GM18909 (cell line): ENCODE measurements at regions not wholly inside any gene's neighbourhood (a gene's known extent, or its start where the extent isn't known, plus 50 kb on each side); places are given as distances from the start of the nearest gene placed in this dataset.
"Not testable (repeated sequence)": the region's sequence is repeated elsewhere in the genome, so short reads cannot be mapped to it uniquely, and the experiment has no call there.

Experiments
- ATAC-seq: cut with Tn5 transposase; IDR thresholded peaks from one replicate; pipeline ENCODE4 v1.9.1; 2021; ENCODE audit warnings: mild to moderate bottlenecking; ENCODE audit not compliant: unreplicated experiment, poor library complexity

DNA sequence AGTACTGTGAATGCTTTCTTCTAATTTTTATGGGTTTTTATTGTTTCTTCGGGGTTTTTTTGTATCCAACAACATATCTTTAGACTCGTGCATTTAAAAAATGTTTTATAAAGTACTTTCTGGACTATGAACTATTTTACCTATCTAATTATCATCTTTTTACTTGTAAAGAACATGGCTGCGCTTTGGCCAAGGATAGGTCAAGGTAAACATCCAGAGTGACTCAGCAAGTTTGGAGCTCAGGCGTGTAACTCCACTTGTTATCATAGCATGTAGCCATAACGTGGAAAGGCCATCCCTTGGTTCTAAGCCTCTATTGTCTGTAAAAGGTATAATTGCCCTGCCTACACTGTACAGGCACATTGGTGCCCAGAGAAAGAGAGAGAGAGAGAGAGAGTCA, 818.0 kb upstream of the GOT2 start:
- no peak for ATAC-seq

DNA sequence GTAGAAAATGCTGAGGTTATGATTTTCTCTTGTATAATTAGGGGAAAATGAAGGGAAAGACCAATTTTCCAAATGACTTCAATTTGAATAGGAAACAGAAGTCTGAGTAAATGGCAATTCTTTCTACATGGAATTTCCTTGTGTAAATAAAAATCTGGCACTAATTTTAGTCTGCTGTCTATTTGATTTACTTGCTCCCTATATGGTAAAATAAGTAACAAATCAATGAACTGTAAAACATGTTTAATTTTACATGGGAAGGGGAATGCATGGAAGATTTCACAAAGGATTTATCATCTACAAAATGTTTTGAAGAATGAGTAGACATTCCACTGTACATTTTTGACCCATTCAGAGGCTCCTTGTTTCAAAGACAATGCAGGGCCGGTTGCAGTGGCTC, 811.6 kb upstream of the GOT2 start:
- ATAC-seq, result no peak

DNA sequence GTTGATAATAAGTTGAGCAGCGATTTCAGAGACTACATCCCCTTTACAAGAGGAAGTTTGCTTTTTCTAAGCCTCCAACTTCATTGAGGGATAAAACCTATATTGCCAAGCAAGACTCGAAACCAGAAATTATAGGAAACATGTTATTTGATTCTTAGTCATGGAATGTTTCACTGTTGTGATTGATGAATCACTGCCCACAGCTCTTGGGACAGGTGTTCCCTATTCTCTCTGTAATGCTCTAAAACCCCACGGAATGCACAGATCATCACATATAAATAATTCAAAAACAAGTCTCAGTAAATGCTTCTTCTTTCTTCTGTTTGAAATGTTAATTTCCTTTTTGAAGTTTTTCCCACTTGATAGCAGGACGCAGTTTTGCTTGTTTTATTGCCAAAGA, 809.5 kb upstream of the GOT2 start:
- ATAC-seq, result no peak

DNA sequence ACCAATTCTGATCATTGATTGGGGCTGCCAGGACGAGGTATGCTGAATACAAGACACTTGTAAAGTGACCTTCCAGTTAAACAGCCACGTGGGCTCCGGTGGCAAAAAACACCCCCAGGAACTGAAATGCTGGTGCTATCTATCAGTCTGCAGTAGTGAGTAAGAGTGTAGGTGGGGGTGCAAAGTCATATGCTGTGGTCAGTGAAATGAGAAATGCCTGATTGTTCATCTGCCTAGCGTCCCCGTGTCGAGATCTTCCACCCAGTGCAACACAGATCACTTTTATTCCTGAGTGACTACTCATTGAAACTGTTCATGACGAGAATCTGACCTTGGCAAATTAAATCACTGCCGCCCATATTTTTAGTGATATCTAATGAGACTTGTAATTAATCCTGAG, 806.5 kb upstream of the GOT2 start:
- no peak for ATAC-seq

DNA sequence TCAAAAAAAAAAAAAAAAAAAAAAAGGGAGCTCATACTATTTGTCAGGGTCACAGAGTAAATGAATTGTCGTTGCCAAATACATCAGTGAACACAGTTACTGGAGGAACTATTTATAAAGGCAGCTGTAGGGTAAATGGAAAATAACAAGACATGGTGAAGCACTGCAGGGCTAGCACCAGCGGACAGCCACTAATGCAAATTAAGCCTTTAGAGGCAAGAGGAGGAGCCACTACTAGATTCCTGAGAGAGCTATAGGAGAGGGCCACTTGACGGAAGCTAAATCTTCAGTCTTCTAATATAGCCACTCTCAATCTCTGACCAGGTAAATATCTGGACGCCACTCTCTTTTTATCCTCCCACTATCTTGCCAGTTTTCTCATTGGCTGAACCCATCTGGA, 801.2 kb upstream of the GOT2 start:
- ATAC-seq, result no peak

DNA sequence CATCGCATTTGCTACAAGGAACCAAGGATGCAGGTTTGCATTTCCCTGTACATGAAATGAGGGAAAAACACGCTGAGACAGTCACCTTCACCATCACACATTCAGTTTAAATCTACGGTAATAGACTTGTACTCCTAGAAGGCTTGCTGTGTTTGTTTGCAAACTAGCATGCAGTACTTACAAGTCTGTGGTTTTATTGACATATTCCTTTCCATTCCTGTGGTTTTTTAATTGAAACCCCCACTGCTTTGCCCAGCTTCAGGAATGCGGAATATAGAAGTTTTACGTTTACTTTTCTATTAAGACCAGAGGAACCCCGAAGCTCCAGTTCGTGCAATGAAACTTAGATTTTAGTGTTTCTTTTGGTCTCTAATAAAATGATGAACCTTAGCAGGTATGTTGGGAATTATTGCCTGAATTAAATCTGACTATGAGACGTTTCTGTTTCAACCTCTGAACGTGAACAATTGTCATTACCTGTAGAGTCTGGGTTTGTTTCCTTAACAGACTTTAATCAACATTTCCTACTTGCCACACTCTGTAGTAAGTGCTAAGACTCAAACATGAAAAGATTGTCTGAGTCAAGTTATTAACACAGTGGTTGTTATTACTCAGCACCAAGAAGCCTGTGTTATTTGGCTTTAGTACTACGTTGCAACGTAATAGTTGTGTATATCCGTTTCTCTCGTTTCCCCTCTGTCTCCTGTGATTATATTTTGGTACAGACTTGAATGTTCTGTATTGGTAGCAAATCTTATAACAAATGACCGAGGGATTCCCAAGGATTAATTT, 793.3 kb upstream of the GOT2 start:
- no peak for ATAC-seq

DNA sequence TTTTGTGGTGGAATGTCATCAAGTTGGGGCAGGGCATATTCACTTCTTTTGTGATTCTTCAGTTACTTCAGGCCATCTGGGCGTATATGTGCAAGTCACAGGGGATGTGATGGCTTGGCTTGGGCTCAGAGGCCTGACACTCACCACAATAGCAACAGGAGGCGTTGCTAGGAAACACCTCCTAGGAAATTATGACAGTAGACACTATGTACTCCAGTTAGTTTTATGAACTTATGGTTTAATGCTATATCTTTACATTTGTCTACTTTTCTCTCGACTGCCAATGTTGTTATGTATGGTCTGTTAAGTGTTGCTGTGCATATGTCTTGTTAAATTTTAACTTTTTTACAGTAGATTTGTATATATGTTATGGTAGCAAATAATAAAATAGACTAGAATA, 788.7 kb upstream of the GOT2 start:
- no peak for ATAC-seq

DNA sequence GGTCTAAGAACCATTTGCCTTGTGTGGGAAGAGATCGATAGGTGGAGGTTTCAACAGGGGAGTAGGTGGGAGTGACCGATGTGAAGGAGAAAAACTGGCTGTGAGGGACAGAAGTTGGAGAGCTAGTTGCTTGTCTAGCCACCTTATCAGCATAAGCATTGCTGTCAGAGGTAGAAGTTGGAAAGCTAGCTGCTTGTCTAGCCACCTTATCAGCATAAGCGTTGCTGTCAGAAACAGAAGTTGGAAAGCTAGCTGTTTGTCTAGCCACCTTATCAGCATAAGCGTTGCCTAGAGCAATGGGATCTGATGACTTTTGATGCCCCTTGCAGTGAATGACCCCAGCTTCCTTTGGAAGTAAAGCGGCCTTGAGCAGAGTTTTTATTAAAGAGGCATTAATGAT, 784.6 kb upstream of the GOT2 start:
- ATAC-seq, result not testable (repeated sequence)

- ATAC-seq, result no peak
Measured at GRCh38 chr16:59514651-59515050, 780.5 kb upstream of the GOT2 start.

DNA sequence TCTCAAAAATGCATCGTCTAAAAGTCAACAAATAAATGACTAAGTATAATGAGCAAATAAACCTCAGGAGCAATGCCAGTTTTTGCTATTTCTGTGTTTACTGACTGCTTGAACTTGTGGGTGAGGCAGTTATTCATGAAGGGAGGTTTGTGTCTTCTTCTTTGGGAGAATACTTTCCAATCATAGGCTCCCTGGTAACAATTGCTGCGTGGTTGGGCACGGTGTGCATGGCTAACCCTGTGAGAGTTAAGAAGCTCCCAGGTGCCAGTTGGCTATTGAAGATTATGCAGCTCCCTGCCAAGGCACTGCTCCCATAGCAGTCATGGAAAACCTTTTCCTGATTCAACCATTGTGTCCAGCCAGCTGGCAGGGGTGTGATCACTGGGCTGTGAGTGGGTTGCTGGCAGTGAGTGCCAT, 775.9 kb upstream of the GOT2 start:
- ATAC-seq, result no peak

- ATAC-seq, result no peak
Measured at GRCh38 chr16:59500601-59501000, 766.5 kb upstream of the GOT2 start.

DNA sequence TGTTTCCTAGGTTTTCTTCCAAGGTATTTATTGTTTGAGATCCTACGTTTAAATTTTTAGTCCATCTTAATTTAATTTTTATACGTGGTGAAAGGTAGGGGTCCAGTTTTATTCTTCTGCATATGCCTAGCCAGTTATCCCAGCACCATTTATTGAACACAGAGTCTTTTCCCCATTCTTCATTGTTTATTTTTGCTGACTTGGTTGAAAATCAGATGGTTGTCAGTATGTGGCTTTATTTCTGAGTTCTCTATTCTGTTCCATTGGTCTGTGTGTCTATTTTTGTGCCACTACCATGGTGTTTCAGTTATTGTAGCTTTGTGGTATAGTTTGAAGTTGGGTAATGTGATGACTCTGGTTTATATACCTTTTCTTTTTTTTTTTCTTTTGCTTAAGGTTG, 753.0 kb upstream of the GOT2 start:
- ATAC-seq, result no peak

DNA sequence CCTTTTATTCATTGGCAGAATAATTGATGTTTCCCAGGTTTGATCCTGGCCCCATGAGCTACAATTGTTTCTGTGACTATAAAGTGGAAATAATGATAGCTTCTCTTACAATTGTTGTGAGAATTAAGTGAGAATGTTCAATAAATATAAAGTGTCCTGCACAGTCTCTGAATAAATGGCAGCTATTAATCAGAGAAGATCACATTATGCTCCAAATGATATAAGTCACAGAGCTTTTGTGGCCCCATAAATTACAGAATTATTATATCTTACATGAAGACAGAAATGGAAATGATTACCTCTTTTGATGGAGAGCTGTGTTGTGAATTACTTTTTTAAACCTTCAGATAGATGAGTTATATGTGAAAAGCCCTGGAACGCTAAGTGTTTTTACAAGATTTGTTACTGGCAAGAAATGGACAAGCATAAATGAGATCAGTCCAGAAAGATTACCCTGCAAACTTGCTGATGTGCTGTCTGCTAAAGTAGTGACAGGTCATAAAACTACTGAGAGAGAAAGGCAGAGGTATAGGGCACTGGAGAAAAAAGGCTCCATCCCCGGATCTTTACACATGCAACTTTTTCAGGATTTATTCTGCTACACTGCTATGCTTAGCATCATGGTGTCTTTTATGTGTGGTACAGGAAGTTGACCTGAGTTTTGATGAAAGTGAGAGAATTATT, 750.9 kb upstream of the GOT2 start:
- no peak for ATAC-seq

GRCh38 chr16:59478838-59479237, 744.7 kb upstream of the GOT2 start:
- ATAC-seq, result no peak

GRCh38 chr16:59470556-59470955, 736.4 kb upstream of the GOT2 start:
- no peak for ATAC-seq

DNA sequence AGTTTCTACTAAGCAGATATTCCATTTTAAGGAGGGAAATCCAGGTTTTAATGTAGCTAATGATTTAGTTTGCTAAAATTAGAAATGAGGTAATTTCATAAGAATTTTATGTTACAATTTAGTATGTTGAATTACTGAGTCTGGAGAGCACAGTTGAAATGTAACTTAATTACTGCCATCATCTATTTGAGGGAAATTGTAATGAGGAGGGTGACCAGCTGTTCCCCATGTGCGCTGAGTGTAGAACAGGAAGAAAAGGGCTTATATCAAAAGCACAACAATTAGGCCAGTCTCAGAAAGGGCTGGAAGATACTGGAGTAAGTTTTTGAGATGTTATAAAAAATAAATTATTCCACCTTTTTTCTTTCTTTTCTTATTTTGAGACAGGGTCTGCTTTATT, 735.1 kb upstream of the GOT2 start:
- no peak for ATAC-seq

DNA sequence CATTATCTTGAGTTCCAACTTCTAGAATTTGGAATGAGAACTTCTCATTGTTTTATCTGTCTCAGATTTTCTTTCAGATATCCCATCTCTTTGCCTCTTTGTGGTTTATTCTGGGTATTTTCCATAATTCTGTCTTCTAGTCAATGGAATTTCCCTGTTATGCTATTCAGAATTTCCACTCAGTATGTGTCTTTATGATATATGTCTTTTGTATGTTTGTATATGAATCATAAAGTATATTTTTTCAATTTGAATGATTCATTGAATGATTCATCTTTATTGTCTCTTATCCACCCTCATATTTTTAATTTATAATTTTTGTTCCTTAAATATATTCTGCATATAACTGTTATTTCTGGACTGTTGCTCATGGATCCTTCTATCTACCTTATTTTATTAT, 729.7 kb upstream of the GOT2 start:
- ATAC-seq, result no peak

GRCh38 chr16:59459806-59460205, 725.7 kb upstream of the GOT2 start:
- ATAC-seq, result no peak

DNA sequence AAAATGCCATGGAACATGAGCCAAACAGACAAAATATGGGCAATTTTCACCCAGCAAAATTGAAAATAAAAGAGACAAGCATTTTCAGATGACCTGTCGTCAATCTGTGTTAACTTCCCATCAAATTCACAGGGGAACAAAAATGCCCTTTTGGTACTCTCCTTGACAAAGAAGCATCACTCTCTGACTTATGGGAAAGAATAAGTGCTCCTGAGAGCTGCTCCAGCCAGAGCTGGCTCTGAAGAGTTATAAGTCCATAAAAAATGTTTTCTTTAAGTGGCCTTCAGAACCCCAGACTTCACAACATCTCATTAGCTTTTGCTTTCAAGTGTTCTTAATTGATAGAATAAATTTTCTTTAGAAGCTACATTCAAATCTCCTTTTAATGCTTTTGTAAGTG, 721.4 kb upstream of the GOT2 start:
- ATAC-seq, result no peak

- not testable (repeated sequence) for ATAC-seq
Measured at GRCh38 chr16:59450513-59450912, 716.4 kb upstream of the GOT2 start.

DNA sequence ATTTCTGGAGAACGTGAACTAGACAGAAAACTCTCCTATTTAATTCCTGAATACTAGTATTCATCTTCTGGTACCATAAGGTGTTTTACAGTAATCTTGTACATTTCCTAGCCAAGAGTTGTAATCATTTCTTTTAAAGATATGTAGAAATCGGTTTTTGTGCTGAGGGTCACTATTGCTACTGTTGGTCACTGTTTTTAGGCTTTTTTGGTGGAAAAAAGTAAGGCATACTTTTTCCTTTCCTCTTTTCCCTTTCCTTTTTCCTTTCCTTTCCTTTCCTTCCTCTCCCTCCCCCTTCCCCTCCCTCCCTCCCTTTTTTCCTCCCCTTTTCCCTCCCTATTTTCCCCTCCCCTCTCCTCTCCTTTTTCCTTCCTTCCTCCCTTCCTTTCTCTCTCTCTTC, 706.4 kb upstream of the GOT2 start:
- ATAC-seq, result no peak

DNA sequence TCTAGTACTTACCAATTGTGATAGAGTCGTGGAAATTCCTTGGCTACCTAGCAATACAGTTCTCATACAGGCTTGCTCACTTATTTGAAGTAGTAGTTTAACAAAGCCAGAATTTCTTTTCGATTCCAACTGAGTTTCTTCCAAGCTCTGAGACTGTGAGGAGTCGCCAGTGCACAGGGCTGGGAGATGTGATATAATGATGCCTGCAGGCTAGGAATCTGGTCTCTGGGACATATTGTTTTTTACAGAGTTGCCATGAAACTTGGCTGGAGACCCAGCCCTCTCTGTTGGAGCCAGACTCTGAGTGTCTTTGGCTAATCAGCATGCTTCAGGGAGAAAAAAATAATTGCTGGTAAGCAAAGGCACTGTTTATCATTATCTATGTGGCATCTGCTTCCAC, 698.8 kb upstream of the GOT2 start:
- no peak for ATAC-seq
